Stimulated activated CD8-positive, alpha-beta memory T cell treated with anti-CD3 and anti-CD28 coated beads, Interleukin-4, amount 100 ng/mL, for 48 hours (primary cell): ENCODE measurements at regions not wholly inside any gene's neighbourhood (a gene's known extent, or its start where the extent isn't known, plus 50 kb on each side); places are given as distances from the start of the nearest gene placed in this dataset.
"Not testable (repeated sequence)": the region's sequence is repeated elsewhere in the genome, so short reads cannot be mapped to it uniquely, and the experiment has no call there.

ENCODE experiments used
- DNase-seq: peaks from one replicate; pipeline ENCODE4 v3.0.0-alpha.2; 2020

DNA sequence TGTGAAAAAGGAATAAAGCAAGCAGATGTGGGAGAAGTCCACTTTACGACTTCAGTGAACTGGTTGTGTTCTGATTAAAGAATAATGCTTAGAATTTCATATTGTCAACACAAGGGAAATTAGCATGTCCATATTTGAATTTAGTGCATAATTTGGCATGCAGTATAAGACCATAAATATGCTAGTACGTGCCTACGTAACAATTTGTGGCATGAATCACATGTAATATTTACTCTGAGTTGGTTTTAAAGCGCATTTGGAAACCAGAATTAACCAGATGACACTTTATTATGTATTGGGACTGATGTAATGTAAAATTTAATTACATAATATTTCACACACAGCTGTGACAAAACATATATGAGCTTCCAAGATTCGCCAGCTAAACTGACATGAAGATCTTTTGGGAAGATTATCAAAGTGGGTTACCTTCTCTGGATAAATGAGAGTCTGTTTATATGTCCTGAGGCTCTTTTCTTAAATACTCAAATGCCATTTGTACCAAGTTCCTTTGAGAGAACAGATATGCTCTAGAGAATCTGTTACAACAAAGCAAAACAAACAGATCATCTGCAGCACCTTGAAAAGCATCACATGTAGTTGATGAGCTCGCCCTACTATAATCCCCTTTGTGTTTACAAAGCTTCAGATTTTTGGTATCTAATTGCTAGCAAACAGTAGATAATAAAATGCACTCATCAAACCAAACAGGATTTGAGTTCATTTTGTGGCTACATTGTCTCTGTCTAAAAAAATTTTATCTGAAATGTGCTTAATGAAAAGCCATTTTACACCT lies 1468.6 kb downstream of the CDH11 start:
- no peak for DNase-seq

DNA sequence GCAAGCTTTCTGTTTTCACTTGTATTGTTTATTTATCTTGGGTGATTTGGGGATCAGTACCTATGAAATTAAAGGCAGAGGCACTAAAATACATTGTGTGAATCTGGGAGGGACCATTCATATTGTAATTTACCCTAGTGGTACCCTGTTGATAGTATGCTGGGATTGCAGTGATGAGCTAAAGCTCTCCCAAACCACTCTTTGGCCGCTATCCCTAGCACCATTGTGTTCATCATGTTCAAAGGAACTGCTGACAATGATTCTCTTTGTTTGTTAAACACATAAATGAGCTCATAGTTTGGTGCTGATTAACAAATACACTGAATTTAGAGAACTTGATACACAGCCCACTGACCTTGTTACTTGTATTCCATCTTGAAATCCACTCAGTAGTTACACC lies 1469.8 kb downstream of the CDH11 start:
- no peak for DNase-seq

DNA sequence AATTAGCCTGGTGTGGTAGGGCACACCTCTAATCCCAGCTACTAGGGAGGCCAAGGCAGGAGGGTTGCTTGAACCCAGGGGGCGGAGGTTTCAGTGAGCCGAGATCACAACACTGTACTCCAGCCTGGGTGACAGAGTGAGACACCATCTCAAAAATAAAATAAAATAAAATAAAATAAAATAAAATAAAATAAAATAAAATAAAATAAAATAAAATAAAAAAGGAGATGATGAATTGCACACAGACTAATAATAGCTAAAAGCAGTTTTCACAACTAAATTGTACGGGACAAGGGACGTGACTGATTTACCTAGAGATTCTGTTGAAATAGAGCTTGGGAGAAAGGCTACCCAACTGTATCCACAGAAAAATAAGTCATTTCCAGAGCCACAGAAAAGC lies 1471.3 kb downstream of the CDH11 start:
- no peak for DNase-seq

DNA sequence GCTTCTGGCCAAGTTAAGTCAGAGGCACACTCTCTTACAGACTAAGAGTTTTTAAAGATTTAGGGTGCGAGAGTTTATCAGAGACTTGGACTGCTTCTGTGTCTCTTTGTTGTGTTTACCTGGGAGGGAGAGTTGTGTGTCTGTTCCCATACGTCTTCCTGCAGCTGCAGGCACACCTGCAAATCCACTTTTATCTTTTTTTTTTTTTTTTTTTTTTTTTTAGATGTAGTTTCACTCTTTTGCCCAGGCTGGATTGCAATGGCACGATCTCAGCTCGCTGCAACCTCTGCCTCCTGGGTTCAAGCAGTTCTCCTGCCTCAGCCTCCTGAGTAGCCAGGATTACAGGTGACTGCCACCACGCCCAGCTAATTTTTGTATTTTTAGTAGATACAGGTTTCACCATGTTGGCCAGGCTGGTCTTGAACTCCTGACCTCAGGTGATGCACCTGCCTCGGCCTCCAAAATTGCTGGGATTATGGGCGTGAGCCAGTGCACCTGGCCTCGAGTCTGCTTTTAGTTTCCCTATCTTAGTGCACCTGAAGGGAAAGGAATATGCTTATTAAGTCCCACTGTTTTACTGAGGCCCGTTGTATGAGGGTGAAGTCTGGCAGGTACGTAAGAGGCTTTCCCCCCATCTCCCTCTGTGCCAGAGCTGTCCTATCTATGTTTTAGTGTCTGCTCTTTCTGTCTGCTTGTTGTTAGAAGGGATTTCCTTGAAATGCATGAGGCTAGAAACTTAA lies 1488.0 kb downstream of the CDH11 start:
- DNase-seq, result not testable (repeated sequence)

DNA sequence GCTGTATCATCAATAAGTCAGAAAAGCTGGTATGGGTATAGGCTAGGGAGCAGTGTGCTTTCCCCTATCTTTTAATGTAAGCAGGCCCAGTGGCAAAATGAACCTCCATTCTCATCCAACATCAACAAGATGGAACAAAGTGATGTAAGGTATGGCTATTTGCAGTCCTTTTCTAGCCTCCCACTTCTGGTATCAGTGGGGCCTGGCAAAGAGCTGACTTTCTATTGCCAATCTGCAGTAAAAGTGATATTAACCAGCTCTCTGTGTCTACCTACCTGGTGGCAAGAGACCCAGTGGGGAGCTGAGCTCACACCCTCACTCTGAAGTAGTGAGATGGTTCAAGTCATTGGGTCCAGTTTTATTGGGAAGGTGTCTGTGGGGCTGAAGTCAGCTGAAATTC lies 1492.6 kb downstream of the CDH11 start:
- DNase-seq, result no peak

DNA sequence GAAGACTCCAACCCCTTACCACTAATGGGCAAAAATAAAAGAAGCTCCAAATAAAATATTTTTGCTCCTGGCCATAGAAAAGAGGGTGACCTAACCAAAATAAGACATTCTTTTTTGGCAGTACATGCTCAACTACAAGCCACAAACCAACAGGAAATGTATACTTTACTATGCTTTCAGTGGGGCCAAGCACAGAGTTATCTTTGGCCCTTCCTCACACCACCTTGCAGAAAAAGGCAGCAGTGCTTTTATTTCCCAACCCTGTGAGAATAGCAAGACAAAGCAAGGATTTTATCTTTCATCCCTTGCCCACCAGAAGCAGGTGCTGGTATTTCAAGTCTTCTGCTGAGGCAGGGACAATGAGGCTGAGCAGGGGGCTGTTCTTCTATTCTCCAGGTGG lies 1493.1 kb downstream of the CDH11 start:
- no peak for DNase-seq

DNA sequence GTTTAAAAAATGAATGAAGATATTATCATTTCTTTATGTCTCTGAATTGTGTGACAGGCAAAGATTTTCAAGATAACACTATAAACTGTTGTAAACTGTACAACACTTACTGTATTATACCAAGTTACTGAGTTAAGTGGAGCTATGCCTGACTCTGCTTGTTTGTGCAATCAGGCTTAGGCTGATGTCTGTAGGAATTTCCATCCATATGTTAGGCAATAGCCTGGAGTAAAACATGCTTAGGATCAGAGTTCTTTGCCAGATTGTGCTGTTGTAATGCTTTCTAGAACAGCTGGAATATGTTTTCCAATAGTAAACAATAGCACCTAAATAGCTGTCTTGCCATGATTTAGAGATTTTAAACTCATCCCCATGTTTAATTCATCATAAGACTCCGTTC lies 1496.7 kb downstream of the CDH11 start:
- no peak for DNase-seq

DNA sequence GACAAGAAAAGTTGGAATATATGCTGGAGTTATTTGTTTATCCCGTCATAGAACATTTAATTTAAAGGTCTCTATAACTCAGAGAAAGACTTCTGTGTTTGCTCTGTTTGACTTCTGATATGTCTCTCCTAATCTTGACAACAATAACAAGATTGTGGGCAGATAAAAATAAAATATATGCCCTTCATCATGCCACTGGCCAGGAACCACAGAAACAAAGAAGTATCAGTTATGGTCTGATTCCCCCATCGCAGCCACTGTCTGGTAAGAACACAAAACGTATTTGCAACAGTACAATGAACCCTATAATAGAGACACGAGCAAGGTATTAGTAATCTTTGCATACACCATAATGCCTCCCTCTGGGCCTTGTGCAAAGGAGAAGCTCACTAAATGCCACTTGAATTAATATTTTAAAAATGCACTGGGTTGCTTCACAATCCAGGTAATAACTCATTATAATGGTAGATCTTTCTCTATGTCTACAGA lies 1498.3 kb downstream of the CDH11 start:
- no peak for DNase-seq

DNA sequence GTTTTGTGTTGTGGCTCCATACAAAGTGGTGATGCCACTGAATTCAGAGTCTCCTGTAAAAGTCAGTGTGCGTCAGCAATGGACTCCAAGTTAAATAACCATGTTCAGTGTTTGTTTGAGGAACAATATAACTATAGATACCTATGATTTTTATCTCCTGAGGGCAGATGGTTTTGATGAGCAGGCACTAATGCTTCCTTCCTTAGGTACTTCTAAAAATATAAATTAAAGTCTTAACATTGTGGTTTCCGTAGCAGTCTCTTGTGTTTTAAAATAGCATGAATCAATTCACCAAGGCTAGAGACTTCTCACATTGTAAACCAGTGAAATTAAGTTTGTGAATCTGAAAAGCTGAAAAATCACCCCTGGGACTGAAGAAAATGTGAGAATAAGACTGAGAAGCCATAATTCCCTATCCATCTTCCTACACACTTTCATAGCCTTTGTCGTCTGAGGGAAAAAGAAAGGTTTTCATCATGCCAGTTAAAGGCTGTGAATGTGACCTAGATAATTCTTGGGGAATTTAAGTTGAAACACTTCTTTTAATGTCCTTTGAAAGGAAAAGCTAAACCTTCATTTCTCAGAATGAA lies 1502.9 kb downstream of the CDH11 start:
- no peak for DNase-seq

DNA sequence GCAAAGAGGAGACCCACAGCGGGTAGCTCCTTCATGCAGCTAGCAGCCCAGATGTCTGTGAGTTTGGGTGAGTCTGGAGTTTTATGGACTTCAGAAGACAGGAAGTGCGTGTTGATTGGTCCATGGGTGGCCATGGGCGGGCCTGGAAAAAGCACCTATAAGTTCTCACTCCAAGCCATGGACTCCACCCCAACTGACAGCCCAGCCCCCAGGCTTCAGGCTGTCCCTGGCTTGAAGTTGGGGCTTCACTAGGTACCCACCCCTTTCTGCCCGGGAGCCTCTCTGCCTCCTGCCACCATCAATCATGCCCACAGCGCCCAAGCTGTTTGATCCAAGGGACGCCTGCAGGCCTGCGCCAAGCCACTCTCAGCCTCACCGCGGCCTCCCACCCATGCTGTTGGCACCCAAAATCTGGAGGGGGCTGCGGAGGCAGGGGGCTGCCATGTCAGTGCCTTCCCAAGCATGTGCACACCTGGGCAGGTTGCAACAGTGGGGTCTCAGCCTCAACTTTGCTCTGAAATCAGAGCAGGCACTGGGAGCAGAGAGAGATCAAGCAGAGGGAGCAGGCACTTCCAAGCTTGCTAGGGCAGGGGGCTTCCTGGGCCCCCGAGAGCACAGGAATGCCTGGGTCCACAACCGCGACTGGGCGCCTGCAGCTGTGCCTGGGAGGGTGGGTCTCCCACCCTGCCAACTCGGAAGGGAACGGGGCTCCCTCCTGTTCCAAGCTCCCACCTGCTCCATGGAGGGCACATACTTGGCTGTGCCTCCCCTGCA lies 1503.7 kb downstream of the CDH11 start:
- no peak for DNase-seq

DNA sequence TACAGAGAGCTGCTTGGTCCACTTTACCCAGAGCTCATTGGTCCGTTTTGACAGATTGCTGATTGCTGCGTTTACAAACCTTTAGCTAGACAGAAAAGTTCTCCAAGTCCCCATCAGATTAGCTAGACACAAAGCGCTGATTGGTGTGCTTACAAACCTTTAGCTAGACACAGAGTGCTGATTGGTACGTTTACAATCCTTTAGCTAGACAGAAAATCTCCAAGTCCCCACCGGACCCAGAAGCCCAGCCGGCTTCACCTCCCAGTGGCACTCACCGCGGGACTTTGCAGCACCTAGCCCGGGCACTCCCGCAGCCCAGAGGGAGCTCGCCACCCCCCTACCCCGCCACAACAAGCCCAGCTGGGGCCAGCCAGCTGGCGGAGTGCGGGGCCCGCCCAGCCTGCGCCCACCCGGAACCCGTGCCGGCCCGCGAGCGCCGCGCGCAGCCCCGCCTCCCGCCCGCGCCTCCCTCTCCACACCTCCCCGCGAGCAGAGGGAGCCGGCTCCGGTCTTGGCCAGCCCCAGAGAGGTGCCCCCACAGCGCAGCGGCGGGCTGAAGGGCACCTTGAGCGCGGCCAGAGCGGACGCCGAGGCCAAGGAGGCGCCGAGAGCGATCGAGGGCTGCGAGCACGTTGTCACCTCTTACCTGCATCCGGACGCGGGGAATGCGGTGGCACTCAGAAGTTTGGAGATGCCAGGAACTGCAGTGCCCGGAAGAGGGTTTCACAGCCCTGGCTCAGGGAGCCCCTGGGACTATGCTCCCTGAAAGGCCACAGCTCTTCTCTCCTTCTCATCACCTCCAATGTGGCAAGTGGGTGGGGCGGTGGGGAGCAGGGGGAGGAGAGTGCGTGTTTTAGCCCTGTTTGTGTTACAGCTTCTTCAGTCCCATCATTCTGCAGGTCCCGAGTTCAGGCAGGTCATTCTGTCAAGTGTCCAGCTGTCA lies 1504.5 kb downstream of the CDH11 start:
- no peak for DNase-seq

DNA sequence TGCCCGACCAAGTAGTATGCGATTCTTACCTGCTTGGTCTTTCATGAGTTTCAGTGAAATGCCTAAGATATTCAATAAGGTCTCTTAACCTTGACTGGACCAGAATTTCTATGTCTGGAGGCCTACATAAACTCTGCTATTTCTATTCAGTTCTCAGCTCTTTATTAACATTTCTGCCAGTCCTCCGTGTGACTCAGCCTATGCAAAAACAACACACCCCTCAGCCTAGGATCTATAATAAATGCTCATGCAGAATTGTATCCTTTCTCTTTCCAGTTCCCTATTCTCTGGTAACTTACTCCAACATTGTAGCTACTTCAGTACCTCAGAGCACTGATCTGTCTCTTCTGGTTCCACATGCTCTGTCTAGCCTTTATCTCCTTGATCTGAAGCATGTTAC lies 1507.4 kb downstream of the CDH11 start:
- DNase-seq, result no peak

DNA sequence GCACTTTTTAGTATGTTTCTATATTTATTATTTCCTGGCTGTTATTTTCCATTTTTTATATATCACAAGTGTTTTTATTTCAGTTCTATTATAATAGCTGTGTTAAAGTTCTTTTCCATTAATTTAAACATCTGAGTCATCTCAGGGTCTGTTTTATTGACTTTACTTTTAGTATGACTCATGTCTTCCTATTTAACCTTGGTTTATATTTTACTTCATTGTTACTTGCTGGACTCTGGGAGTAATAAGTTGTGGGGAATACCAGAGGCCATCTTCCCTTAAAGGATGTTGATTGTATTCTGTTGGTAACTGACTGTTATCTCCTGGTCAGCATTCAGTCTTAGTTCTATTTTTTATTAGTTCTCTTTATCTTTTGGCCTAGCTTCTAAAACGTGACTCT lies 1508.2 kb downstream of the CDH11 start:
- no peak for DNase-seq

DNA sequence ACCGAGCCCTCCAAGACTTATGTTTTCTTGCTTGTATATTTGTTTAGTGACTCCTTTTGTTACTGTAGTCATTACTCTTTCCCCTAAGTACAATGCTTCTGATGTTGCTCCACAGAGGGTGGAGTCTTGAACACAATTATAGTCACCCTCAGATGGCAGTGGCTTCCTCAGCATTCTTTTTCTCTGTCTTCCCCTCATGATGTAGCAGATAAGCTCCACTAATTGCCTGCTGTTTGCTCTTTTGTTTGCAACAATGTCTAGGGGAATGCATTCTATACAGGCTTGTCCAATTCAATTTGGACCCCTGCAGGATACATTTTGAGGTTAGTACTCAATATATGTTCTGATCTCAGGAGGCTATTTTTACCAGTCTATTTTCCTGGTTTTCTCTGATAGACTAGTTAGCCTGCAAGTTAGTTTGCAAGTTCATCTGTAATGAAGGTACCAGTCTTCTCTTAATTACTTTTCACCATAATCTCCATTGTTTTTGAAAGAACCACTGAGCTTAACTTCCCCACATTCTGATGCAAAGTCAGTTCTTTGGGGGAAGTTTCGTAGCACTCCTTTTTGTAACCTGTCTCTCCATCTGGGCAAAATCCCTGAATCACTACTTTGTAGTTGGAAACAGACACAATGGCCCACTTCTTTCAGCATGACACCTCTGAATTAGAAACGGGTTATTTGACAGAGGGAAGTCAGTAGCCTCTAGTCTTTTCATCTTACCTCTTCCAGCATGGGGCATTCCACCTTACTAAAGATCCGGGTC lies 1509.2 kb downstream of the CDH11 start:
- no peak for DNase-seq

DNA sequence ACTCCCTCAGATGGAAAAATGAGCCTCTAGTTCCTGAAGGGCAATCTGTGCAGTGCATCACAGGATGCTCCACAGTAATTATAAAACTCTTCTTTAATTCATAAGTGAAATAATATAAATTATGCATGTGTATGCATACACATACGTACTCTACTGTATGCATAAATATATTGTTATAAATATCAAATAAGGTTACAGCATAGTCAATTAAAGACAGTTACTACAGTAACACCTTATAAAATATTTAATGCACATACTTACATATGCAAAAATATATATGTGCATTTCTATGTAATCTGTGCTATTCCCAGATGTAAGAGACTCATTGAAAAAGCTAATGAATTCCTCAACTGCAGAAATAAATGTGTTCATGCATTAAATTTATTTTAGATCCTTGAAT lies 1515.1 kb downstream of the CDH11 start:
- DNase-seq, result no peak

DNA sequence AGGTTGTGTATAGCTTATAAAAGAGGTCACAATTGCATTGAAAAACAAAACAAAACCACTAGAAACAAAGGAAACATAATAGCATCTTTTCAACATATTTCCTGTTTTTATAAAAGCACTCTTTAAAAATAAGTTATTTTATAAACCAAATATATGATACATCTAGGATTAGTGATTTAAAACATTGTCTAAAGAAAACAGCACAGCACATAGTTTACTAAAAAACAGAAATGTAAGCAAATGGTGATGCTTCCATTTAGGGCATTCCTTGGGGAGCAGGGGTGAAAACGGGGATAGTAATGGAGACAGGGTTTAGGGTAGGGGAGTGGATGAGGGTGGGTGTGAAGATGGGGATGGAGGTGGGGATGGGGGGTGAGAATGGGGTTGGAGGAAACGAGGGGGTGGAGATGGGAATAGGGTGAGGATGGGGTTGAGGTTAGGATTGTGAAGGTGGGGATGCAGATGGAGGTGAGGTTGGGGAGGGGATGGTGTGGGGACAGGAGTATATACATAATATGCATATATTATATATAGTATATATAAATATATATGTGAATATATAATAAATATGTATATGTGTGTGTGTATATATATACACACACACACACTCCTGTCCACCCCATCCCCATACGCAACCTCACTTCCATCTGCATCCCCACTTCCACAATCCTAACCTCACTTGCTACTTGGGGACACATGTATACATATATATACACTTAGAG lies 1519.5 kb downstream of the CDH11 start:
- no peak for DNase-seq

DNA sequence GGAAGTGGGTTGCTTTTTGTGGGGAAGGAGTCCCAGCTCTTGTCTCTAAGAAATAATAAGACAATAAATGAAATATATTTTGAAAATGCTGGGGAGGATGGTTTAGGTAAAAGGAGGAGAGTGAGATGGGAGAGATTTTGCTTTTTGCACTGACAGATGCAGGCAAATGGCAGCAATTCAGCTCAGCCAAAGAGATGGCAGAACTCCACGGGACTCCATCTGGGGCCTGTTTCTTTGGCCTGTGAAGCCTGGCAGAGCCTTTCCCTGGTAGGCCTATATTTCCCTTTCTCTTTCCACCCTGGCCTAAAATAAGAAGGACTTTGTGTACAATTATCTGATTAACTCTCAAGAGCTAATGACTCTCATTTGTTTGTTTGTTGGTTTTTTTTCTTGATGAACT lies 1525.1 kb downstream of the CDH11 start:
- no peak for DNase-seq

DNA sequence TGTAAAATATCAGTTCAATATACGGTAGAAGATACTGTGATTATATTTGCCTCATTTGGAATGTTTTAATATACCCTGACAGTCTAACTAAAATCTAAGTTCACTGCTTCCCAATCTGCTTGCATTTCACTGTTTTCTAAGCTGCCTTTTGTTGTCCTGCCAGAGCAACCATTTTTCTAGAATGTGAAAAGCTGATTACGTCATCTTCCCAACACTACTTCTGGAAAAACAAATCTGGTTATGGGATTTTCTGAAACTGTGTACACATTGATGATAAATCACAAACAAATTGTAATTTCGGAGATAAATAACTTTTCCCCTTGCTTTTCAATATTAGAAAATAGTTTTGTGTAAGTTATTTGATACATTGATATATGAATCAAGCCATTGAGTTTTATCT lies 1529.0 kb downstream of the CDH11 start:
- DNase-seq, result no peak

DNA sequence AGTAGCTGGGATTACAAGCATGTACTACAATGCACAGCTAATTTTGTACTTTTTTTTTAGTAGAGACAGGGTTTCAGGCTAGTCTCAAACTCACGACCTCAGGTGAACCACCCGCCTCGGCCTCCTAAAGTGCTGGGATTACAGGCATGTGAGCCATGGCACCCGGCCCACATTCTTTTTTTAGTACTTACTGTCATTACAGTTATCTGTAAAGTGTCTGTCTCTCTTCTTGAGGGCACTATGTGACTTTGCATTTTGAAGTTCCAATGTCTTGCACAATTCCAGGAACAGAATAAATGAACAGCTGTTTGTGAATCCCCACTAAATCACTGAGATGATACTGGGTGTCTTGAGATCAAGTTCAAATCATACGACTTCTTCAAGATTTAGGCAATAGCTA lies 1540.3 kb downstream of the CDH11 start:
- DNase-seq, result no peak

DNA sequence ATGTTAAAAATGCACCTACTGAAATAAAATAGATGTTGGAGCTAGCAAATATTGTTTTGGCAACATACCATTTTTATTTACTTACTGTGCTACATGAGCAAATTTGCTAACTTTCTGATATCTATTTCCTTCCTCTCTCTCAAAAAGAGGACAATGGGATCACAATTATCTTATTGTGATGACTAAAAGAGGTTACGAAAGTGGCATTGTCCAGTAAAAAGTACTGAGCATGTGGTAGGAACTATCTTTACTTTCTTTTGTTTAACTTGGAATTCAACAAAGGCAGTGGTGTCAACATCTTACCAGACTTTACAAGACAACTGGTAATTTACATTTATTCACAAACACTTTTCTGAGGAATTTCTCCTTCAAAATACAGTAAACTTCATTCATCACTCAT lies 1542.6 kb upstream of the CDH8 start:
- DNase-seq, result no peak

DNA sequence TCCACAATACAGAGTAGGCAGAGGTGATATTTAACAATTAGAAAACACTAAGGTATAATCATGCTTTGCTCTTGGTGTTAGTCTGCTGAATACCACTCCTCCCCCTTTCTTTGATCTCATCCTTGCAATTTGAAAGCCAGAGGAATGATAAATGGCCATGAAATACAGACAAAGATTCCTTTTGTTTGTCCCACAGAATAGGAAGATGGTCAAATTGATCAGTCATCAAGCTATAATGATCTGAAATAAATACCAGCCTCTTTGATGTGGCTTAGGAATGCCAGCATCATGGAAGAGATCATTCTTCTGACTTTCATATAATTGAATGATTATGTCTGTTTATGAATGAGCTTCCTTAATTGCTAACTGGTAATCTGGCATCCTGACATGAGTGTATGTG lies 1541.7 kb upstream of the CDH8 start:
- DNase-seq, result no peak
